ENCODE measurements at regions not wholly inside any gene's neighbourhood (a gene's known extent, or its start where the extent isn't known, plus 50 kb on each side); places are given as distances from the start of the nearest gene placed in this dataset.

GRCh38 chr13:105991131-105991530 is 544.3 kb downstream of the EFNB2 start:
- Histone ChIP-seq H3K9me3 (ENCODE audit: low read length) (no peaks in the 10 kb centered on the region), H3K36me3 (ENCODE audit: insufficient read depth, low read length) (no peaks in the 10 kb centered on the region), H3K9ac (ENCODE audit: low read length) (no peak overlapping the region), H3K79me2 (ENCODE audit: insufficient read depth, low read length) (no peaks in the 10 kb centered on the region), H3K27me3 (ENCODE audit: insufficient read depth, low read length) (no peaks in the 10 kb centered on the region), H3K4me1 (ENCODE audit: insufficient read depth, low read length, severe bottlenecking) (no peaks in the 10 kb centered on the region), H3K9me2 (ENCODE audit: low read depth, low read length) (no peaks in the 10 kb centered on the region), H2AFZ (ENCODE audit: low read length) (no peak overlapping the region), H3K4me2 (ENCODE audit: low read length) (no peak overlapping the region), H3F3A (ENCODE audit: insufficient read depth, low read length) (no peaks in the 10 kb centered on the region), H3K27ac (ENCODE audit: low read depth, low read length, poor library complexity, severe bottlenecking) (no peak overlapping the region), H3K4me3 (ENCODE audit: low read depth, low read length, poor library complexity, severe bottlenecking) (no peak overlapping the region), H4K20me1 (ENCODE audit: insufficient read depth, low read length) (no peaks in the 10 kb centered on the region)
- TF ChIP-seq CTCF (IDR thresholded peaks at IDR 0.05; ENCODE audit: low read length), result no peak
- TF ChIP-seq EZH2 (IDR thresholded peaks at IDR 0.05; ENCODE audit: borderline replicate concordance, low read length), result no peak

GRCh38 chr13:105990256-105990958 is 545.1 kb downstream of the EFNB2 start:
- Histone ChIP-seq H3K4me2 (ENCODE audit: low read length) (no peak overlapping the region), H3K27me3 (ENCODE audit: insufficient read depth, low read length) (no peaks in the 10 kb centered on the region), H4K20me1 (ENCODE audit: insufficient read depth, low read length) (no peaks in the 10 kb centered on the region), H3F3A (ENCODE audit: insufficient read depth, low read length) (no peaks in the 10 kb centered on the region), H3K9ac (ENCODE audit: low read length) (no peak overlapping the region), H3K4me3 (ENCODE audit: low read depth, low read length, poor library complexity, severe bottlenecking) (no peak overlapping the region), H2AFZ (ENCODE audit: low read length) (no peak overlapping the region), H3K27ac (ENCODE audit: low read depth, low read length, poor library complexity, severe bottlenecking) (no peak overlapping the region), H3K79me2 (ENCODE audit: insufficient read depth, low read length) (no peaks in the 10 kb centered on the region), H3K9me2 (ENCODE audit: low read depth, low read length) (no peaks in the 10 kb centered on the region), H3K36me3 (ENCODE audit: insufficient read depth, low read length) (no peaks in the 10 kb centered on the region), H3K4me1 (ENCODE audit: insufficient read depth, low read length, severe bottlenecking) (no peaks in the 10 kb centered on the region), H3K9me3 (ENCODE audit: low read length) (peaks cover 3% of the 10 kb centered on the region; the same call in 1 of the 2 replicates)
- TF ChIP-seq CTCF (IDR thresholded peaks at IDR 0.05; ENCODE audit: low read length) (no peak), EZH2 (IDR thresholded peaks at IDR 0.05; ENCODE audit: borderline replicate concordance, low read length) (no peak)

- Histone ChIP-seq H3K27me3 (ENCODE audit: insufficient read depth, low read length) (no peaks in the 10 kb centered on the region), H3K9me3 (ENCODE audit: low read length) (peaks cover 4% of the 10 kb centered on the region; the same call in 1 of the 2 replicates), H3K4me1 (ENCODE audit: insufficient read depth, low read length, severe bottlenecking) (no peaks in the 10 kb centered on the region), H3K4me3 (ENCODE audit: low read depth, low read length, poor library complexity, severe bottlenecking) (no peak overlapping the region), H3K36me3 (ENCODE audit: insufficient read depth, low read length) (no peaks in the 10 kb centered on the region), H3K9ac (ENCODE audit: low read length) (no peak overlapping the region), H4K20me1 (ENCODE audit: insufficient read depth, low read length) (no peaks in the 10 kb centered on the region), H3K9me2 (ENCODE audit: low read depth, low read length) (no peaks in the 10 kb centered on the region), H3K4me2 (ENCODE audit: low read length) (no peak overlapping the region), H2AFZ (ENCODE audit: low read length) (no peak overlapping the region), H3K27ac (ENCODE audit: low read depth, low read length, poor library complexity, severe bottlenecking) (no peak overlapping the region), H3F3A (ENCODE audit: insufficient read depth, low read length) (no peaks in the 10 kb centered on the region), H3K79me2 (ENCODE audit: insufficient read depth, low read length) (no peaks in the 10 kb centered on the region)
- TF ChIP-seq CTCF (IDR thresholded peaks at IDR 0.05; ENCODE audit: low read length) (no peak), EZH2 (IDR thresholded peaks at IDR 0.05; ENCODE audit: borderline replicate concordance, low read length) (no peak)
Observed at GRCh38 chr13:105984646-105985045, 550.8 kb downstream of the EFNB2 start.
